MCF 10A (cell line): ENCODE measurements at regions not wholly inside any gene's neighbourhood (a gene's known extent, or its start where the extent isn't known, plus 50 kb on each side); places are given as distances from the start of the nearest gene placed in this dataset.

Source experiments
- BruUV-seq: library from RNA; stranded (reverse); fragments of 400-500 nt; replicated peaks from 2 replicates; lab custom pipeline; 2021; lab: Mats Ljungman, UMichigan
- CTCF ChIA-PET: fragments of 300-600 bp; sonication (Branson Sonifier 250); formaldehyde crosslinking; extraction: SDS; loops from one replicate; lab custom pipeline; 2021; ENCODE audit warnings: antibody characterized with exemption, inconsistent platforms; lab: Yijun Ruan, JAX
- POLR2A ChIA-PET: fragments of 300-600, 350-650 bp; sonication (Branson Sonifier 250); formaldehyde crosslinking; extraction: SDS; loops from one replicate; lab custom pipeline; 2020; ENCODE audit warnings: antibody characterized with exemption, inconsistent platforms; lab: Yijun Ruan, JAX
- DNase-seq: peaks from one replicate; pipeline ENCODE4 v3.0.0-alpha.2; 2018; ENCODE audit not compliant: unreplicated experiment
- H3K27ac Mint-ChIP-seq: one replicate; pipeline ENCODE4 v1.8.0; 2022; ENCODE audit warnings: mild to moderate bottlenecking, low read depth, mixed read lengths; ENCODE audit not compliant: unreplicated experiment
- H3K27me3 Mint-ChIP-seq: one replicate; pipeline ENCODE4 v1.8.0; 2022; ENCODE audit warnings: mixed read lengths; ENCODE audit not compliant: insufficient read depth, unreplicated experiment
- H3K36me3 Mint-ChIP-seq: one replicate; pipeline ENCODE4 v1.8.0; 2022; ENCODE audit warnings: mild to moderate bottlenecking, moderate library complexity, mixed read lengths; ENCODE audit not compliant: insufficient read depth, unreplicated experiment
- H3K4me1 Mint-ChIP-seq: one replicate; pipeline ENCODE4 v1.8.0; 2022; ENCODE audit warnings: mixed read lengths; ENCODE audit not compliant: insufficient read depth, unreplicated experiment
- H3K4me3 Mint-ChIP-seq: one replicate; pipeline ENCODE4 v1.8.0; 2022; ENCODE audit warnings: mild to moderate bottlenecking, moderate library complexity, mixed read lengths; ENCODE audit not compliant: unreplicated experiment
- H3K9me3 Mint-ChIP-seq: one replicate; pipeline ENCODE4 v1.8.0; 2022; ENCODE audit warnings: mixed read lengths; ENCODE audit not compliant: unreplicated experiment
- CTCF ChIP-seq: fragments of 200-600 bp; IDR thresholded peaks from one replicate; pipeline ENCODE4 v1.8.0; 2022; ENCODE audit warnings: antibody characterized with exemption, mild to moderate bottlenecking; ENCODE audit not compliant: unreplicated experiment
- intact Hi-C: fragments of 100-400 bp; cut with micrococcal nuclease; formaldehyde crosslinking; loops from 2 replicates; pipeline ENCODE4 v1.14.1; 2022

- H3K27me3 Mint-ChIP-seq: no peaks in the 10 kb centered on the region
- CTCF ChIA-PET: no interaction called here
- no peak for DNase-seq
- POLR2A ChIA-PET: no interaction called here
- TF ChIP-seq CTCF: no peak
- H3K4me3 Mint-ChIP-seq: no peak overlapping the region
- H3K9me3 Mint-ChIP-seq: peaks cover 10% of the 10 kb centered on the region
- BruUV-seq: no TSS peak
- intact Hi-C loops: no loop called here
- no peaks in the 10 kb centered on the region for H3K36me3 Mint-ChIP-seq
- H3K27ac Mint-ChIP-seq: no peak overlapping the region
- no peaks in the 10 kb centered on the region for H3K4me1 Mint-ChIP-seq
These were observed 205.7 kb upstream of the ROBO1 start for GRCh38 chr3:79973482-79973881.

GRCh38 chr3:79968418-79968817 lies 200.6 kb upstream of the ROBO1 start:
- ChIA-PET POLR2A (no interaction called here), CTCF (no interaction called here)
- no peaks in the 10 kb centered on the region for H3K27me3 Mint-ChIP-seq
- BruUV-seq: no TSS peak
- no peaks in the 10 kb centered on the region for H3K36me3 Mint-ChIP-seq
- no peak overlapping the region for H3K4me3 Mint-ChIP-seq
- no peaks in the 10 kb centered on the region for H3K4me1 Mint-ChIP-seq
- TF ChIP-seq CTCF: no peak
- H3K9me3 Mint-ChIP-seq: no peaks in the 10 kb centered on the region
- H3K27ac Mint-ChIP-seq: no peak overlapping the region
- intact Hi-C loops: no loop called here
- no peak for DNase-seq

GRCh38 chr3:79960594-79960993 lies 192.8 kb upstream of the ROBO1 start:
- H3K36me3 Mint-ChIP-seq: no peaks in the 10 kb centered on the region
- no peak overlapping the region for H3K4me3 Mint-ChIP-seq
- peaks cover 13% of the 10 kb centered on the region for H3K9me3 Mint-ChIP-seq
- ChIA-PET POLR2A (interaction anchor here (0.7 to 0.8 kb wide), 2 partner anchors 11 to 23 kb away, joined by 3 read pairs; no protein-coding TSS in a partner anchor), CTCF (no interaction called here)
- no peaks in the 10 kb centered on the region for H3K4me1 Mint-ChIP-seq
- TF ChIP-seq CTCF: no peak
- no peak for DNase-seq
- no peaks in the 10 kb centered on the region for H3K27me3 Mint-ChIP-seq
- intact Hi-C loops: no loop called here
- no TSS peak for BruUV-seq
- H3K27ac Mint-ChIP-seq: no peak overlapping the region

GRCh38 chr3:79957066-79957465 lies 189.3 kb upstream of the ROBO1 start:
- Mint-ChIP-seq H3K27me3 (no peaks in the 10 kb centered on the region), H3K4me1 (no peaks in the 10 kb centered on the region), H3K27ac (no peak overlapping the region), H3K36me3 (no peaks in the 10 kb centered on the region), H3K9me3 (peaks cover 13% of the 10 kb centered on the region), H3K4me3 (no peak overlapping the region)
- BruUV-seq: no TSS peak
- CTCF ChIA-PET: no interaction called here
- intact Hi-C loops: no loop called here
- DNase-seq: no peak
- POLR2A ChIA-PET: no interaction called here
- TF ChIP-seq CTCF: no peak
